Activated CD4-positive, alpha-beta T cell treated with anti-CD3 and anti-CD28 coated beads, Interleukin-2, amount 50 U/mL, for 48 hours (primary cell): ENCODE measurements at regions not wholly inside any gene's neighbourhood (a gene's known extent, or its start where the extent isn't known, plus 50 kb on each side); places are given as distances from the start of the nearest gene placed in this dataset.
"Not testable (repeated sequence)": the region's sequence is repeated elsewhere in the genome, so short reads cannot be mapped to it uniquely, and the experiment has no call there.

Experiments used
- DNase-seq, 2 experiments: peaks; one replicate each; pipeline ENCODE4 v3.0.0-alpha.2; 2020

DNA sequence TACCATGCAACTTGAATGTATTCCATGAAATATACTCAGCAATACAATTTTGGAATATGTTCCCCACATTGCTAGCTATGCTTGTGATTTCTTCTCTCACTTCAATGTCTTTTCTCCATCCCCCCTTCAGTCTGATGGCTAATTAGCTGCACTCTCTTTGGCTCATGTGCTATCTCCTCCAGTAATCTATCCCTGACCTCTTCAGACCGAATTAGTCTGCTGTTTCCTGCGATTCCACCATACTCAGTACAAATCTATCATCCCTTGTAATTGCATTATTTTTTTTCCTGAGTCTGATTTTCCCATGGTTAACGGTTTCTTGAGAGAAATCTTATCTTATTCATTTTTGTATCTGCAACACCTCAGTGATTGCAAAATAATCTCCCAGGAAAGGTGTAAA is 360.7 kb upstream of the CDH10 start:
- no peak for DNase-seq

DNA sequence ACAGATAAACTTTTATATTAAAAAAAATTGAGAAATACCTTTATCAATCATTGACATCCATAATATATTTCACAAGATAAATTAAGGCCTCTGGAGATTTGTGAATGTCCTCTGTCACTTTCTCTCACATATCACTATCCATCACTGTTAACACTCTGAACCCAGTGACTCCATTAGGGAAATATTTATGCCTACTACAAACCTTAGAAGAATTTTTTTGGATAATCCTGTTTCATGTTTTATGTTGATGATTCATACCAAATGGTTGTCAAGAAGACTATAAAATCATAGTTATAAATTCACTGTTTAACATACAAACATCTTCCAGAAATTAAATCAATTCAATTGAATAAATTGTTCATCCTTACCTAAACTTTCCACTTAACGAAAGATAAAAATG is 357.6 kb upstream of the CDH10 start:
- DNase-seq = no peak

DNA sequence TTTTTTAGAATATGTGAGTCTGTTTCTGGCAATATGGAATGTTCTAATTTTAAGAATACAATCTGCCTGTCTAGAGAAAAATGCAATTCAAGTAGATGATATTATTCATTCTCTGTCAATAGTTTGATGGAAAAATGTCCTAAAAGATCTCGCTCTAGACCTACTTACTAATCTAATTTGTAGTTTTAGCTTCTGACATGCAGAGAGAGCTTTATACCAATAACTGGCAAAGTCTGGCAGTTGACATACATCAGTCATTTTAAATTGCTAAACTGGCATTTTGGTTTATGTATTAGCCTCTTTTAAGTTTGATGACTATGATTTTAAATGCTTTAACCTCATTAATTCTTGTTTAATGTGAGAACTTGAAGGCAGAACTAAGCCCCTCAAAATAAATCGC is 355.0 kb upstream of the CDH10 start:
- DNase-seq = no peak

DNA sequence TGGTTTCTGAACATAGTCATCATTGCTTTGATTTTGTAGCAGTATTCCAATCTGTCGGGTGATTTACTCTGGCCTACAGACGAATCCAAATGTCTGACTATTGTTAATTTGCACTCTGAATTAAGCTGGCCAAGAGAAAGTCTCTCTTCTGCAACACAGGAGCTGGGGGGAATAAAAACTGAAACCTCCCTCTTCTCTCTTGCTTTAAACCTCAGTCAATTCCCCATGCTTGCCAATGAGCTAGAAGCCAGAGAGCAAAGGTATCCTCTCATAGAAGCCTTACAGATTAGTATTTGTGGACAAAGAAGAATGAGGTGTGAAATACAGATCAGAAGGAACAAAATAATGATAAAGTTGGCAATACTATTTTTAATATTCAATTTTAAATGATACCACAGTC is 353.9 kb upstream of the CDH10 start:
- no peak for DNase-seq

DNA sequence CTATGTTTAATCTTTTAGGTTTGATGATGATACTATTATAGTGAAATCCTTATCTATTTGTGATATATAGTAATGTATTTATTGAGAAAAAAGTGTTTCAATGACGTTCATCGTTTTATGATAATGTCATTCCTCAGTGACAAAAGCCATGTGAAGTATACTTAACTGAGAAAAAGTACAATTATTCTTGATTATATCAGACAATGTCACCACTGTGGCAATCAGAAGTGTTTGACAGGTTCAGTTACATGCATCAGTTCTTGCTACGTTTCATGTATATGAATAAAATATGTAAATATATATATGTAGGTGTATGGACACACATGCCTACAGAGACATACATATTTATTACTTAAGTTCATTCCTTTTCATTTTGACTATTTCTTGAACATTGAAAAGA is 341.5 kb upstream of the CDH10 start:
- no peak for DNase-seq

GRCh38 chr5:24978552-24978951 is 333.8 kb upstream of the CDH10 start:
- DNase-seq = not testable (repeated sequence)

DNA sequence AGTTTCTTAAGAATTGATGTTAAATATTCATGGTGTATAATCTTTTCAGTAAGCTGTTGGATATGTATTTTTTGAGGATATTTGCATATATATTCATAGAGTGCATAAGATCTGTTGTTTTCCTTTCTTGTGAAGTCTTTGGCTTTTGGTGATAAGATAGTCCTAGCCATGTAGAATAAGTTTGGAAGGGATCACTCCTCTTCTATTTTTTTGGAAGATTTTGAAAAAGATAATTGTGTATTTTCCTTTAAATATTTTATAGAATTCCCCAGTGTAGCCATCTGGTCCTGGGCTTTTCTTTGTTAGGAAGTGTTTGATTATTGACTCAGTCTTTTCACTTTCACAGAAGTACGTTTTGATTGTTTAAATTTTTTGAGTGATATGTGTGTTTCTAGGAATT is 318.8 kb upstream of the CDH10 start:
- DNase-seq = no peak

- no peak for DNase-seq
Observed at GRCh38 chr5:24923400-24923799, 278.6 kb upstream of the CDH10 start.

GRCh38 chr5:24918676-24919075 is 273.9 kb upstream of the CDH10 start:
- no peak for DNase-seq

- no peak for DNase-seq
Observed at GRCh38 chr5:24916863-24917262, 272.1 kb upstream of the CDH10 start.

GRCh38 chr5:24909210-24909609 is 264.4 kb upstream of the CDH10 start:
- DNase-seq = no peak

- DNase-seq = no peak
Observed at GRCh38 chr5:24906689-24907088, 261.9 kb upstream of the CDH10 start.

- DNase-seq = no peak
Observed at GRCh38 chr5:24904981-24905517, 260.3 kb upstream of the CDH10 start.

- no peak for DNase-seq
Observed at GRCh38 chr5:24899180-24899579, 254.4 kb upstream of the CDH10 start.

DNA sequence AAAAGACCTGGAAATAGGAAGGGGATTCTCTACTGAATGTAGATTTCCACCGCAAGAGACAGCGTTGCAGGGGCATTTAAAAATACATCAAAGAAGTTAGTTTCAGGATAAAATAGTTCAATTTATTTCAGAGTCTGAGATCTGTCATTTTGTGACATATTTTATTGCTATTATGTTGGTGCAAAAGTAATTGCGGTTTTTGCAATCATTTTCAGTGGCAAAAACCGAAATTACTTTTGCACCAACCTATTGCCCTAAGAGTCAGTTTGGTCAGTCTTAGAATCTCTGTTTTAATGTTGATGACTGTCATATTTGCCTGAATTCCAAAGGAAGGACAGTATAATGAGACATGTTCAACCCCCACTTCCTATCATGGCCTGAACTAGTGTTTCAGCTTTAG is 219.5 kb upstream of the CDH10 start:
- DNase-seq = no peak

DNA sequence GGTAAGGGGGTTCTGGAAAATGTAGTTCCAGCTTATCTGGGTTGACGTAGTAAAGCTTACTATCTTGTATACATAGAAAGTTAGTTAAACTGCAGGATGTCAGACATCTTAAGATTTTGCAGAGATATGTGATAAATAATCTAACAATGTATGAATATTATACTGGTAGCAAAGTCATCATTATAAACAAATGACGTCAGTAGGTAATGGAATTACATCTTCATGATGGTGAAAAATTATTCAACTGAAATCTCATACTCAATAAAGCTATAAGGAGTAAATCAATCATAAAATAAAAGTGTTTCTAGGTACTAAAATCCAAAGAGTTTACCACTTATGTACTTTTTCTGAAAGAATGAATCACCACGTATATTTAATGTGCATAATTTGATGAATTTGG is 217.3 kb upstream of the CDH10 start:
- no peak for DNase-seq

DNA sequence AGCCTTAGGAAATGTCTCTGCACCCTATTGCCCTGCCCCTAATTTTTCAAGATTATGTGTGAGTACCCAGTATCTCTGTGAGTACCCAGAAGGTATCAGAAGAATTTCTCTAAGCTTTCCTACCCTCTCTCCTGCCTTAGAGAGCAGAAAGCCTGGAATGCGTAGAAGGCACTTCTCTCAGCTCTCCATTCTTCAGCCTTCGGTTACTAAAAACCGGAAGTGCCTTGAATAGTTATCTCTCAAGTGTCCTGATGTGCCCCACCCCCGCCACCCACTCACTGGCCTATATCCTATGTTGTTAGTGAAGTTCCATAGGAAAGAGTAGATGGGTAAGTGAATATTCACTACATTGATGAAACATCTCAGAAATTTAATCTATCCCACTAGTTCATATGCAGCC is 210.7 kb upstream of the CDH10 start:
- no peak for DNase-seq

DNA sequence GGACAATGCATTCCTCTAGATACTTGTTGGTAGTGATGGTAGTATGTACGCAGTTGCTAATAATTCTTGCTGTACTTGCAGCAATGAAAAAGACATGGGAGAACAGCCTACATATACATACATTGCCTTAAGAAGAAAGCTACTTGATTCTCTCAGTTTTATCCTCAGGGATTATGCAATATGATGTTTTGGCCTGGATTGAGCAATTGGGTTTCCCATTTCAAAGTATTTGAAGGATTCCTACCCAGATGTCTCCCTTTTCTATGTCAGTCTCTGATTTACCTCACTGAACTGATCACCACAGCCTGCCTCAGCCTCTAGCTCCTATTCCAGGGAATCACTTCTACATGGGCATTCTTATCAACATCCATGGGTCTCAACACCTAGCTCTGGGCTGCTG is 210.1 kb upstream of the CDH10 start:
- no peak for DNase-seq

DNA sequence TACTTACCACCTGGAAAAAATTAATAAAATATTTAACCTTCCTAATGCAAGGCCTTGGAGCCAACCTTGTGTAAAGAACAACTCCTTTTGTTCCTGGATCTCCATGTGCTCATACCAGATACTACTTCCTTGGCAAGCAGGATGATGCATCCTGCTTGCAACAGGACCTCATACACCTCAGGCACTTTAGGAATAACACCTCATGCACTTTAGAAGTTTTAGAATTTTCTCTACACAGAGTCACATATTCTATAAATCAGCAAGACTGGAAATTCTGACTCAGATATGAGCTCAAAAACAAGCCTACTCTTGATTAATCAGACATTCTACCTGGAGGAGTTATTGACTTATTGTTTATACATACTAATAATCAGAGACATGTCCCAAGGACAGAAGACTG is 209.6 kb upstream of the CDH10 start:
- DNase-seq = no peak

DNA sequence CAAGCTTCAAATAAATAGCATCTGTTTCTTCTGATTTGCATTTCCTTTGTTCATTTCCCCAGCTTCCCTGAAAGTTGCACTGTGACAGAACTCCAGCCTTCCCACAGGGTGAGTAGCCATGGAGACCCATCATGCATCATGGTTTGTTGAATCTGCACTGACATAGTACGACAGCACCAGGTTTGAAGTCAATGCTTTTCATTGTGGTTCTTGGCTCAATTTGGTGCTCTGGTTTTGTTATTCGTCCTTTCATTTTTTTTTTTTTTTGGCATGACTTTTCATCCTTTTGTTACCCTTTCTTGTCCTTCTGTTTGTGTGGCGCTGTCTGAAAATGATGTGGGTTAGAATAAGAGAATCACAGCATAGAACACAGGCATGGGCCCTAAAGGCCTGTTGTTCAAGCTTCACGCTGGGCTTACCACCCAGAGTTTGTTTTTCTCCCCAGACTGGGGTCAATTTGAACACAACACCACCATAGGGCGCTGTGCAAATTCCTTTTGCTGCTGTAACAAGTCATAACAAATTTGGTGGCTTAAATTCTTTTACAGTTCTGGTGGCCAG is 206.2 kb upstream of the CDH10 start:
- no peak for DNase-seq

GRCh38 chr5:24849210-24849609 is 204.4 kb upstream of the CDH10 start:
- DNase-seq = no peak

DNA sequence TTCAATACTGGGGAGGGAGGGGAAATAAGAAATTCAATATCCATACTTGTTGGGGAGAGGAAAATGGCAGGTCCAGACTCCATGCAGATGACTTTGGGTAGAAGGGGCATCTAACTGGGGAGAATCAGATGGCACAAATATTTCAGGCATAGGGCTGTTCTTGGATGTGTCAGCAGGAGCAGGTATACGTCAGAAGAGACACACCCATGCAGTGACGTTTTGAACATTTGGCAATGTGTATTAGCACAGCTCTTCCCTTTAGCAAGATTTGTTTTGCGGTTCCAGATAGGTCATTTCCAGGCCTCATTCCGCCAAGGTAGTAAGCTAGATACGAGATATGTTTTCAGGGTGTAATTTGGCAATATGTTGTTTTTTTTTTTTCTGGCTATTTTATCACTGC is 187.2 kb upstream of the CDH10 start:
- DNase-seq = no peak

DNA sequence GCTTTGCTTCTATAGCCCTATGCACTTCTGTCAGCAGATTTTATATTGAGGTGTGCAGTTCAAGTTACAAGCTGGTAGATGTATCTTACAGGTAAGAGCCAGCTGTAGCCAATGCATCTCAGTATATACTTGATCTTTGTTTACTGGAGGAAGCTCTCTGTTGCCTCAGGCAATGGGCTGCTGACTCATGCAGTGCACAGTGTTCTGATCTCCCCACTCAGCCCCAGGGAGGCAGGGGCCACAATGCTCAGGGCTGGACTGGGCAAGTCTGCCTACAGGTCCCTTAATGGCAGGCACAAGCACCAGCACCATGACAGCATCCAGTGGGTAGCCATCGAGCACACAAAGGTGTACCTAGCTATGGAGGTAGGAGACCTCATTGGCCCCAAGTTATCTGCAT is 178.8 kb upstream of the CDH10 start:
- no peak for DNase-seq

DNA sequence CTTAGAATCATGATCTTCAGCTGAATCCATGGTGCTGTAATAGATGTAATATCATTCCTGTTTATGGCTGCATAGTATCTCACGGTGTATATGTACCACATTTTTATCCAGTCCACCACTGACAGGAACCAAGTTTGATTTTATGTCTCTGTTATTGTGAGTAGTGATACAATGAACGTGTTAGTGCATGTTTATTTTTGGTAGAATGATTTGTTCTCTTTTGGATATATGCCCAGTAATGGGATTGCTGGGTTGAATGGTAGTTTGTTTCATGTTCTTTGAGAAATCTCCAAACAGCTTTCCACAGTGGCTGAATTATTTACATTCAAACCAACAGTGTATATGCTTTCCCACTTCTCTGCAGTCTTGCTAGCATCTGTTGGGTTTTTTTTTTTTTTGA is 175.1 kb upstream of the CDH10 start:
- no peak for DNase-seq

GRCh38 chr5:24817966-24818365 is 173.2 kb upstream of the CDH10 start:
- DNase-seq = no peak

DNA sequence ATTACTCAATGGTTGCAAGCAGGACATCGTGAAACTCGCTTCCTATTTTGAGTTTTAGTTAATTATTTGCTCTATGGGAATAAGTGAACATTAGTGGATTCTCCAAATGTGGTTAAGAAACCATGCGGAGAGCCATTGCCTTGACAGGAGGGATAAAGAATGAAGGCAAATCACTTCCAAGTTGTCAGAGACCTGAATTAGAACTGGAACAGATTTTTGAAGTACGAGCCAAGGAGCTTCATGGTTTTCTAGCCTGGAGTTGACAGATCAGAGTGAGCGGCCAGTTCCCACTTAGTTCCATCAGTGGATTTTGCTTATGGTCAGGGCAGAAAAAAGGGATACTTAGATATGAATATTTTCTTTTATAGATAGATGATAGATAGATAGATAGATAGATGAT is 171.4 kb upstream of the CDH10 start:
- DNase-seq = no peak
